Ishikawa (cell line): ENCODE measurements at regions not wholly inside any gene's neighbourhood (a gene's known extent, or its start where the extent isn't known, plus 50 kb on each side); places are given as distances from the start of the nearest gene placed in this dataset.

ENCODE experiments used
- CEBPB ChIP-seq: IDR thresholded peaks from 2 replicates; pipeline ENCODE4 v1.6.1; 2012
- CREB1 ChIP-seq: IDR thresholded peaks from 2 replicates; pipeline ENCODE4 v1.6.1; 2012; ENCODE audit warnings: low read depth
- EGR1 ChIP-seq: IDR thresholded peaks from 2 replicates; pipeline ENCODE4 v1.6.1; 2012
- EP300 ChIP-seq: IDR thresholded peaks from 2 replicates; pipeline ENCODE4 v1.6.1; 2012; ENCODE audit warnings: borderline replicate concordance
- FOXM1 ChIP-seq: IDR thresholded peaks from 2 replicates; pipeline ENCODE4 v1.6.1; 2012; ENCODE audit warnings: low read depth, borderline replicate concordance
- MAX ChIP-seq: IDR thresholded peaks from 2 replicates; pipeline ENCODE4 v1.6.1; 2012
- NFIC ChIP-seq: IDR thresholded peaks from 2 replicates; pipeline ENCODE4 v1.6.1; 2012
- RAD21 ChIP-seq: IDR thresholded peaks from 2 replicates; pipeline ENCODE4 v1.6.1; 2012; ENCODE audit warnings: low read depth
- REST ChIP-seq: IDR thresholded peaks from 2 replicates; pipeline ENCODE4 v1.6.1; 2012; ENCODE audit warnings: low read depth, mild to moderate bottlenecking
- TAF1 ChIP-seq: IDR thresholded peaks from 2 replicates; pipeline ENCODE4 v1.6.1; 2012; ENCODE audit warnings: low read depth, mild to moderate bottlenecking
- TCF12 ChIP-seq: IDR thresholded peaks from 2 replicates; pipeline ENCODE4 v1.6.1; 2012; ENCODE audit warnings: low read depth
- TEAD4 ChIP-seq: IDR thresholded peaks from 2 replicates; pipeline ENCODE4 v1.6.1; 2012
- USF1 ChIP-seq: IDR thresholded peaks from 2 replicates; pipeline ENCODE4 v1.6.1; 2012
- YY1 ChIP-seq: IDR thresholded peaks from 2 replicates; pipeline ENCODE4 v1.6.1; 2012; ENCODE audit warnings: low read depth
- ZBTB7A ChIP-seq: IDR thresholded peaks from 2 replicates; pipeline ENCODE4 v1.6.1; 2012; ENCODE audit warnings: low read depth

- TF ChIP-seq CEBPB, result no peak
- TF ChIP-seq REST, result no peak
- TF ChIP-seq RAD21, result no peak
- no peak for TF ChIP-seq ZBTB7A
- TF ChIP-seq USF1, result no peak
- TF ChIP-seq EP300, result no peak
- no peak for TF ChIP-seq CREB1
- TF ChIP-seq TAF1, result no peak
- no peak for TF ChIP-seq YY1
- TF ChIP-seq TEAD4, result no peak
- no peak for TF ChIP-seq NFIC
- TF ChIP-seq TCF12, result no peak
Observed at GRCh38 chr2:220209751-220210150, 582.3 kb downstream of the SLC4A3 start.

GRCh38 chr2:220212296-220213080 lies 585.1 kb downstream of the SLC4A3 start:
- TF ChIP-seq MAX (no peak), CREB1 (no peak), TCF12 (no peak), CEBPB (no peak), NFIC (no peak), TEAD4 (no peak), YY1 (no peak), RAD21 (no peak), ZBTB7A (no peak), EP300 (no peak), EGR1 (no peak), USF1 (no peak), FOXM1 (no peak), REST (no peak), TAF1 (no peak)

- no peak for TF ChIP-seq RAD21
- no peak for TF ChIP-seq CREB1
- TF ChIP-seq TCF12, result no peak
- no peak for TF ChIP-seq CEBPB
- TF ChIP-seq NFIC, result no peak
- TF ChIP-seq ZBTB7A, result no peak
- TF ChIP-seq YY1, result no peak
Observed at GRCh38 chr2:220215785-220216184, 588.4 kb downstream of the SLC4A3 start.

- no peak for TF ChIP-seq USF1
- no peak for TF ChIP-seq EP300
- no peak for TF ChIP-seq REST
- TF ChIP-seq YY1, result no peak
- TF ChIP-seq CEBPB, result no peak
- TF ChIP-seq ZBTB7A, result no peak
- no peak for TF ChIP-seq RAD21
- no peak for TF ChIP-seq MAX
- no peak for TF ChIP-seq TAF1
- TF ChIP-seq NFIC, result no peak
- no peak for TF ChIP-seq TEAD4
- no peak for TF ChIP-seq FOXM1
- TF ChIP-seq TCF12, result no peak
- TF ChIP-seq CREB1, result no peak
- TF ChIP-seq EGR1, result no peak
Observed at GRCh38 chr2:220219371-220219770, 591.9 kb downstream of the SLC4A3 start.
